IMR-90 (cell line): ENCODE measurements at regions not wholly inside any gene's neighbourhood (a gene's known extent, or its start where the extent isn't known, plus 50 kb on each side); places are given as distances from the start of the nearest gene placed in this dataset.

Experiments
- ATAC-seq: fragments of 200-7000 bp; cut with Tn5 transposase; 2 replicates; pipeline ENCODE4 v1.9.1; 2020; ENCODE audit warnings: low read depth, mild to moderate bottlenecking, moderate library complexity
- BruUV-seq: library from RNA; stranded (reverse); fragments of 400-500 nt; replicated peaks from 2 replicates; lab custom pipeline; 2021; lab: Mats Ljungman, UMichigan
- CTCF ChIA-PET: fragments of 300-600 bp; formaldehyde crosslinking; extraction: SDS; loops from one replicate; lab custom pipeline; 2021; ENCODE audit warnings: antibody characterized with exemption; lab: Yijun Ruan, JAX
- POLR2A ChIA-PET: fragments of 300-600 bp; sonication (Branson Sonifier 250); formaldehyde crosslinking; loops from one replicate; lab custom pipeline; 2022; ENCODE audit warnings: antibody characterized with exemption; ENCODE audit not compliant: unreplicated experiment; lab: Charles Lee
- DNase-seq: peaks from one replicate; pipeline ENCODE4 v3.0.0; 2013
- H2AFZ ChIP-seq: replicated peaks from 2 replicates; pipeline ENCODE3; 2013; ENCODE audit warnings: low read length, mild to moderate bottlenecking; ENCODE audit not compliant: poor library complexity
- H2AK5ac ChIP-seq: 2 replicates; pipeline ENCODE4 v1.6.1; 2013; ENCODE audit warnings: low read depth, low read length, inconsistent platforms
- H2AK9ac ChIP-seq: replicated peaks from 2 replicates; pipeline ENCODE3; 2013; ENCODE audit warnings: mild to moderate bottlenecking, low read depth, low read length, moderate library complexity; ENCODE audit not compliant: poor library complexity
- H2BK120ac ChIP-seq: 2 replicates; pipeline ENCODE4 v1.6.1; 2013; ENCODE audit warnings: low read depth, low read length, inconsistent platforms
- H2BK15ac ChIP-seq: 3 replicates; pipeline ENCODE4 v1.6.1; 2013; ENCODE audit warnings: low read depth, low read length, inconsistent platforms
- H2BK20ac ChIP-seq: 2 replicates; pipeline ENCODE4 v1.6.1; 2013; ENCODE audit warnings: low read depth, mild to moderate bottlenecking, inconsistent platforms, low read length, moderate library complexity
- H2BK5ac ChIP-seq: 2 replicates; pipeline ENCODE4 v1.6.1; 2013; ENCODE audit warnings: mild to moderate bottlenecking, low read depth, low read length, inconsistent platforms; ENCODE audit not compliant: poor library complexity, severe bottlenecking
- H3K14ac ChIP-seq: replicated peaks from 2 replicates; pipeline ENCODE4 v1.6.1; 2013; ENCODE audit warnings: low read depth, low read length, inconsistent platforms
- H3K18ac ChIP-seq: 2 replicates; pipeline ENCODE4 v1.6.1; 2013; ENCODE audit warnings: low read depth, low read length, control low read depth
- H3K23ac ChIP-seq: 2 replicates; pipeline ENCODE4 v1.6.1; 2013; ENCODE audit warnings: low read depth, low read length, inconsistent platforms
- H3K27ac ChIP-seq: 2 replicates; pipeline ENCODE4 v1.5.1; 2013; ENCODE audit warnings: mild to moderate bottlenecking, control low read depth, low read length; ENCODE audit not compliant: insufficient read depth
- H3K27me3 ChIP-seq: 2 replicates; pipeline ENCODE4 v1.6.1; 2013; ENCODE audit warnings: low read length; ENCODE audit not compliant: control insufficient read depth, insufficient read depth
- H3K36me3 ChIP-seq: 2 replicates; pipeline ENCODE4 v1.6.1; 2013; ENCODE audit warnings: low read length, mixed read lengths; ENCODE audit not compliant: control insufficient read depth, insufficient read depth
- H3K4ac ChIP-seq: 2 replicates; pipeline ENCODE4 v1.6.1; 2013; ENCODE audit warnings: low read depth, low read length, inconsistent platforms
- H3K4me1 ChIP-seq: 2 replicates; pipeline ENCODE4 v1.6.1; 2013; ENCODE audit warnings: low read length, mixed read lengths; ENCODE audit not compliant: control insufficient read depth, insufficient read depth
- H3K4me2 ChIP-seq: 2 replicates; pipeline ENCODE4 v1.6.1; 2013; ENCODE audit warnings: low read depth, mild to moderate bottlenecking, control low read depth, low read length, moderate library complexity
- H3K4me3 ChIP-seq: 2 replicates; pipeline ENCODE4 v1.5.1; 2013; ENCODE audit warnings: low read depth, mild to moderate bottlenecking, control low read depth, low read length, moderate library complexity; ENCODE audit not compliant: insufficient read depth
- H3K56ac ChIP-seq: 2 replicates; pipeline ENCODE4 v1.6.1; 2013; ENCODE audit warnings: low read length, inconsistent platforms; ENCODE audit not compliant: insufficient read depth; ENCODE audit errors: extremely low read depth
- H3K79me1 ChIP-seq, 2 experiments: 2 replicates each; pipeline ENCODE4 v1.6.1; 2013; ENCODE audit warnings: low read length in 2 of 2, inconsistent platforms in 1 of 2, low read depth in 1 of 2
- H3K9ac ChIP-seq: 2 replicates; pipeline ENCODE4 v1.6.1; 2013; ENCODE audit warnings: low read depth, low read length, control low read depth
- H3K9me1 ChIP-seq: 2 replicates; pipeline ENCODE4 v1.6.1; 2013; ENCODE audit warnings: low read length, inconsistent platforms; ENCODE audit not compliant: insufficient read depth
- H3K9me3 ChIP-seq: 2 replicates; pipeline ENCODE4 v1.6.1; 2013; ENCODE audit warnings: low read length; ENCODE audit not compliant: control insufficient read depth, insufficient read depth
- H4K20me1 ChIP-seq: 2 replicates; pipeline ENCODE4 v1.6.1; 2013; ENCODE audit warnings: low read length, inconsistent platforms; ENCODE audit not compliant: insufficient read depth
- H4K5ac ChIP-seq: 2 replicates; pipeline ENCODE4 v1.6.1; 2013; ENCODE audit warnings: mild to moderate bottlenecking, low read depth, low read length, control low read depth
- H4K8ac ChIP-seq, 2 experiments: 2 replicates each; pipeline ENCODE4 v1.6.1; 2013; ENCODE audit warnings: low read depth in 2 of 2, low read length in 2 of 2, control low read depth in 1 of 2, inconsistent platforms in 1 of 2
- H4K91ac ChIP-seq: 2 replicates; pipeline ENCODE4 v1.6.1; 2013; ENCODE audit warnings: low read depth, low read length, inconsistent platforms; ENCODE audit not compliant: insufficient read depth
- BHLHE40 ChIP-seq: fragments of 150-350 bp; IDR thresholded peaks from 2 replicates; pipeline ENCODE4 v1.6.1; 2016; ENCODE audit warnings: mild to moderate bottlenecking, low read depth, low read length
- CEBPB ChIP-seq: IDR thresholded peaks from 2 replicates; pipeline ENCODE4 v1.6.1; 2012; ENCODE audit warnings: low read depth, low read length, improper control_type of control experiment
- CHD1 ChIP-seq: IDR thresholded peaks from 2 replicates; pipeline ENCODE4 v1.6.1; 2012; ENCODE audit warnings: low read depth, low read length, improper control_type of control experiment
- FOS ChIP-seq: fragments of 150-350 bp; IDR thresholded peaks from 2 replicates; pipeline ENCODE4 v1.6.1; 2016; ENCODE audit warnings: low read depth, low read length
- MAFK ChIP-seq: IDR thresholded peaks from 2 replicates; pipeline ENCODE4 v1.6.1; 2012; ENCODE audit warnings: low read depth, low read length, improper control_type of control experiment
- MAZ ChIP-seq: IDR thresholded peaks from 2 replicates; pipeline ENCODE4 v1.6.1; 2012; ENCODE audit warnings: low read depth, mild to moderate bottlenecking, low read length, improper control_type of control experiment, moderate library complexity, borderline replicate concordance
- MXI1 ChIP-seq: IDR thresholded peaks from 2 replicates; pipeline ENCODE4 v1.6.1; 2012; ENCODE audit warnings: low read depth, mild to moderate bottlenecking, low read length, moderate library complexity, borderline replicate concordance
- NFE2L2 ChIP-seq: fragments of 150-350 bp; IDR thresholded peaks from 2 replicates; pipeline ENCODE4 v1.6.1; 2016; ENCODE audit warnings: low read depth, mild to moderate bottlenecking, low read length
- POLR2A ChIP-seq: IDR thresholded peaks from 2 replicates; pipeline ENCODE4 v1.6.1; 2012; ENCODE audit warnings: mild to moderate bottlenecking, low read depth, low read length
- RAD21 ChIP-seq: IDR thresholded peaks from 2 replicates; pipeline ENCODE4 v1.6.1; 2012; ENCODE audit warnings: low read length, improper control_type of control experiment
- RCOR1 ChIP-seq: IDR thresholded peaks from 2 replicates; pipeline ENCODE4 v1.6.1; 2012; ENCODE audit warnings: mild to moderate bottlenecking, low read length, improper control_type of control experiment; ENCODE audit not compliant: insufficient replicate concordance
- RFX5 ChIP-seq: IDR thresholded peaks from 2 replicates; pipeline ENCODE4 v1.8.0; 2012; ENCODE audit warnings: low read depth, mild to moderate bottlenecking, low read length, moderate library complexity
- SMC3 ChIP-seq: fragments of 150-350 bp; IDR thresholded peaks from 2 replicates; pipeline ENCODE4 v1.6.1; 2016; ENCODE audit warnings: low read depth, mild to moderate bottlenecking, antibody characterized with exemption, low read length, moderate library complexity
- USF2 ChIP-seq: fragments of 150-350 bp; IDR thresholded peaks from 2 replicates; pipeline ENCODE4 v1.6.1; 2017; ENCODE audit warnings: mild to moderate bottlenecking, antibody characterized with exemption, low read length, low read depth
- WGBS, 2 experiments: methylation state at CpG; one replicate each; pipeline versions ENCODE4 v1.1.5 to v1.1.7; 2013; ENCODE audit warnings: missing lambda C conversion rate in 2 of 2; ENCODE audit not compliant: insufficient read length in 1 of 2; ENCODE audit errors: extremely low coverage in 2 of 2; 5-methylcytosine and 5-hydroxymethylcytosine counted together
- dilution Hi-C: fragments of 300-500 bp; cut with HindIII; formaldehyde crosslinking; loops from one replicate; pipeline ENCODE4 v1.14.3; 2018; ENCODE audit warnings: low sequenced_read_pairs; ENCODE audit not compliant: unreplicated experiment
- in situ Hi-C: fragments of 300-500 bp; cut with MboI; formaldehyde crosslinking; loops from 3 replicates; pipeline ENCODE4 v1.14.3; 2019; ENCODE audit warnings: low sequenced_read_pairs, inconsistent platforms, mixed read lengths
- intact Hi-C: fragments of 100-400 bp; cut with micrococcal nuclease; formaldehyde crosslinking; loops from 2 replicates; pipeline ENCODE4 v1.10.0; 2022
- TF ChIP-seq, protein P1 (sequence below): fragments of 150-350 bp; IDR thresholded peaks from 2 replicates; pipeline ENCODE4 v1.6.1; 2016; ENCODE audit warnings: low read depth, mild to moderate bottlenecking, low read length, moderate library complexity, borderline replicate concordance
- TF ChIP-seq, protein P2 (sequence below): conservative IDR thresholded peaks from 2 replicates; pipeline ENCODE4 v1.5.1; 2012; ENCODE audit warnings: mild to moderate bottlenecking, low read depth, low read length, improper control_type of control experiment

DNA sequence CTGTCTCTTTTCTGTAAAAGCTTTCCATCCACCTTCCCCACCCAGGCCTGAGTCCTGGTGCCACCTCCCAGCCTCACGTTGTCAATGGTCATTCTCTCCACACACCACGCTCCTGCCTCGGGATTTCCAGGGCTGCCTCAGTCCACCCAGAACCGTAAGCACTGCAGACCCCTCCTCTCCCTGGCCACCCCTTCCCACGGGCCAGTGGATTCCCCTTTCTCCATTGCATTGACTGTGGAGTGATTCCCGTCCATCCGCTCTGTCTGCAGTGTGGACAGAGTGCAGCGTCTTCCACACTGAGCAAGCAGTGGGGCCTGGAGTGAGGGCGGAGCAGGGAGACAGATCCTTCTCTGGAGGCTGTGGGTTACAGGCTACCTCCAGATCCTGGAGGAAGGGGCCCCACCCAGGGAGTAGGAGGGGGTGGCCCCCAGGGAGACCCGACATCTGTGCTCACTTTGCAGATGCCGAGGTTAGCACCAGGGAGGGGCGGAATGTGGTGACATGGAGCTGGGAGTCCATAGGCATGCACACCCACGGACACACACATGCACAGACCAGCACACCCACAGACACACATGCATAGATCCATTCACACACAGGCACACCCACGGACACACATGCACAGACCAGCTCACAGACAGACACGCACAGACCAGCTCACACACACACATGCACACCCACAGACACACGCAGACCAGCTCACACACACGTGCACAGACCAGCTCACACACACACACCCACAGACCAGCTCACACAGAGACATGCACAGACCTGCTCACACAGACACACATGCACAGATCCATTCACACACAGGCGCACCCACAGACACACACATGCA, 109.6 kb upstream of the B3GAT1 start:
- WGBS, 2 experiments = 57% methylated on average over 7 of the region's 18 CpGs; no CpG with 5 or more reads in 1 of the 2 experiments
- no peaks in the 10 kb centered on the region for H3K79me1 ChIP-seq
- H2AK9ac ChIP-seq = no peak overlapping the region
- no peak overlapping the region for H3K14ac ChIP-seq
- ATAC-seq (no peak), DNase-seq (no peak)
- no peak overlapping the region for H2AK5ac ChIP-seq
- no peaks in the 10 kb centered on the region for H3K27me3 ChIP-seq
- no peak for TF ChIP-seq USF2
- TF ChIP-seq CHD1 = no peak
- TF ChIP-seq MXI1 = no peak
- TF ChIP-seq FOS = no peak
- no peak for TF ChIP-seq CEBPB
- TF ChIP-seq MAFK = no peak
- TF ChIP-seq, protein P1, sequence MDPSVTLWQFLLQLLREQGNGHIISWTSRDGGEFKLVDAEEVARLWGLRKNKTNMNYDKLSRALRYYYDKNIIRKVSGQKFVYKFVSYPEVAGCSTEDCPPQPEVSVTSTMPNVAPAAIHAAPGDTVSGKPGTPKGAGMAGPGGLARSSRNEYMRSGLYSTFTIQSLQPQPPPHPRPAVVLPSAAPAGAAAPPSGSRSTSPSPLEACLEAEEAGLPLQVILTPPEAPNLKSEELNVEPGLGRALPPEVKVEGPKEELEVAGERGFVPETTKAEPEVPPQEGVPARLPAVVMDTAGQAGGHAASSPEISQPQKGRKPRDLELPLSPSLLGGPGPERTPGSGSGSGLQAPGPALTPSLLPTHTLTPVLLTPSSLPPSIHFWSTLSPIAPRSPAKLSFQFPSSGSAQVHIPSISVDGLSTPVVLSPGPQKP = no peak
- TF ChIP-seq RFX5 = no peak
- TF ChIP-seq RCOR1 = no peak
- no peak for TF ChIP-seq POLR2A
- no peak for TF ChIP-seq RAD21
- TF ChIP-seq BHLHE40 = no peak
- no peak for TF ChIP-seq MAZ
- no peak for TF ChIP-seq SMC3
- no peak for TF ChIP-seq NFE2L2
- TF ChIP-seq, protein P2, sequence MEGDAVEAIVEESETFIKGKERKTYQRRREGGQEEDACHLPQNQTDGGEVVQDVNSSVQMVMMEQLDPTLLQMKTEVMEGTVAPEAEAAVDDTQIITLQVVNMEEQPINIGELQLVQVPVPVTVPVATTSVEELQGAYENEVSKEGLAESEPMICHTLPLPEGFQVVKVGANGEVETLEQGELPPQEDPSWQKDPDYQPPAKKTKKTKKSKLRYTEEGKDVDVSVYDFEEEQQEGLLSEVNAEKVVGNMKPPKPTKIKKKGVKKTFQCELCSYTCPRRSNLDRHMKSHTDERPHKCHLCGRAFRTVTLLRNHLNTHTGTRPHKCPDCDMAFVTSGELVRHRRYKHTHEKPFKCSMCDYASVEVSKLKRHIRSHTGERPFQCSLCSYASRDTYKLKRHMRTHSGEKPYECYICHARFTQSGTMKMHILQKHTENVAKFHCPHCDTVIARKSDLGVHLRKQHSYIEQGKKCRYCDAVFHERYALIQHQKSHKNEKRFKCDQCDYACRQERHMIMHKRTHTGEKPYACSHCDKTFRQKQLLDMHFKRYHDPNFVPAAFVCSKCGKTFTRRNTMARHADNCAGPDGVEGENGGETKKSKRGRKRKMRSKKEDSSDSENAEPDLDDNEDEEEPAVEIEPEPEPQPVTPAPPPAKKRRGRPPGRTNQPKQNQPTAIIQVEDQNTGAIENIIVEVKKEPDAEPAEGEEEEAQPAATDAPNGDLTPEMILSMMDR = no peak
- H4K5ac ChIP-seq = no peak overlapping the region
- H3K23ac ChIP-seq = no peak overlapping the region
- H4K20me1 ChIP-seq = no peaks in the 10 kb centered on the region
- no peak overlapping the region for H2BK120ac ChIP-seq
- H3K27ac ChIP-seq = no peak overlapping the region
- no peak overlapping the region for H3K18ac ChIP-seq
- CTCF ChIA-PET = no interaction called here
- no peak overlapping the region for H4K91ac ChIP-seq
- BruUV-seq = no TSS peak
- no peak overlapping the region for H3K4me3 ChIP-seq
- H3K4me2 ChIP-seq = no peak overlapping the region
- no peak overlapping the region for H2BK20ac ChIP-seq
- H3K4me1 ChIP-seq = no peaks in the 10 kb centered on the region
- H3K9ac ChIP-seq = no peak overlapping the region
- no peak overlapping the region for H3K4ac ChIP-seq
- intact Hi-C loops = no loop called here
- H3K36me3 ChIP-seq = no peaks in the 10 kb centered on the region
- H2AFZ ChIP-seq = no peak overlapping the region
- POLR2A ChIA-PET = no interaction called here
- H3K9me1 ChIP-seq = no peaks in the 10 kb centered on the region
- in situ Hi-C loops = no loop called here
- H3K9me3 ChIP-seq = peaks cover 61% of the 10 kb centered on the region
- dilution Hi-C loops = no loop called here
- H4K8ac ChIP-seq = no peak overlapping the region
- no peak overlapping the region for H3K56ac ChIP-seq
- H2BK15ac ChIP-seq = no peak overlapping the region
- peak overlapping the region; percentile 26 for H2BK5ac ChIP-seq
